ENCODE measurements at regions not wholly inside any gene's neighbourhood (a gene's known extent, or its start where the extent isn't known, plus 50 kb on each side); places are given as distances from the start of the nearest gene placed in this dataset.
A peak's percentile ranks its signal among the peaks of the same experiment; 100 is the strongest.
"Not testable (repeated sequence)": the region's sequence is repeated elsewhere in the genome, so short reads cannot be mapped to it uniquely, and the experiment has no call there.

GRCh38 chr3:135558150-135558783 lies 407.3 kb upstream of the PPP2R3A start:
- no peak for DNase-seq (ENCODE audit: low spot score)

- DNase-seq (ENCODE audit: low spot score): no peak
Measured at GRCh38 chr3:135558906-135559305, 406.6 kb upstream of the PPP2R3A start.

GRCh38 chr3:135559802-135560201 lies 405.7 kb upstream of the PPP2R3A start:
- DNase-seq (ENCODE audit: low spot score): no peak

GRCh38 chr3:135560847-135561246 lies 404.7 kb upstream of the PPP2R3A start:
- no peak for DNase-seq (ENCODE audit: low spot score)

GRCh38 chr3:135564696-135565095 lies 400.8 kb upstream of the PPP2R3A start:
- no peak for DNase-seq (ENCODE audit: low spot score)

GRCh38 chr3:135565546-135565945 lies 400.0 kb upstream of the PPP2R3A start:
- DNase-seq (ENCODE audit: low spot score): no peak

GRCh38 chr3:135567223-135567622 lies 398.3 kb upstream of the PPP2R3A start:
- no peak for DNase-seq (ENCODE audit: low spot score)

- DNase-seq (ENCODE audit: low spot score): peak; percentile 2
Measured at GRCh38 chr3:135576751-135577150, 388.8 kb upstream of the PPP2R3A start.

- DNase-seq (ENCODE audit: low spot score): no peak
Measured at GRCh38 chr3:135581806-135582205, 383.7 kb upstream of the PPP2R3A start.

GRCh38 chr3:135582800-135583199 lies 382.7 kb upstream of the PPP2R3A start:
- DNase-seq (ENCODE audit: low spot score): no peak

- no peak for DNase-seq (ENCODE audit: low spot score)
Measured at GRCh38 chr3:135596563-135596962, 369.0 kb upstream of the PPP2R3A start.

- DNase-seq (ENCODE audit: low spot score): no peak
Measured at GRCh38 chr3:135597855-135598254, 367.7 kb upstream of the PPP2R3A start.

- DNase-seq (ENCODE audit: low spot score): no peak
Measured at GRCh38 chr3:135598597-135598996, 366.9 kb upstream of the PPP2R3A start.

GRCh38 chr3:135604512-135604911 lies 361.0 kb upstream of the PPP2R3A start:
- not testable (repeated sequence) for DNase-seq (ENCODE audit: low spot score)

- DNase-seq (ENCODE audit: low spot score): no peak
Measured at GRCh38 chr3:135618123-135618522, 347.4 kb upstream of the PPP2R3A start.

GRCh38 chr3:135621184-135621920 lies 344.2 kb upstream of the PPP2R3A start:
- DNase-seq (ENCODE audit: low spot score): no peak

GRCh38 chr3:135622215-135622614 lies 343.3 kb upstream of the PPP2R3A start:
- DNase-seq (ENCODE audit: low spot score): no peak

- no peak for DNase-seq (ENCODE audit: low spot score)
Measured at GRCh38 chr3:135622656-135623055, 342.9 kb upstream of the PPP2R3A start.

GRCh38 chr3:135623558-135623957 lies 342.0 kb upstream of the PPP2R3A start:
- DNase-seq (ENCODE audit: low spot score): no peak

- DNase-seq (ENCODE audit: low spot score): no peak
Measured at GRCh38 chr3:135627057-135627456, 338.5 kb upstream of the PPP2R3A start.

- no peak for DNase-seq (ENCODE audit: low spot score)
Measured at GRCh38 chr3:135629701-135630408, 335.7 kb upstream of the PPP2R3A start.

- no peak for DNase-seq (ENCODE audit: low spot score)
Measured at GRCh38 chr3:135632556-135633065, 332.9 kb upstream of the PPP2R3A start.

GRCh38 chr3:135633078-135633477 lies 332.4 kb upstream of the PPP2R3A start:
- DNase-seq (ENCODE audit: low spot score): no peak

Data from Ammon's horn (tissue), 1 donor.